DOHH2 (cell line): ENCODE measurements at regions not wholly inside any gene's neighbourhood (a gene's known extent, or its start where the extent isn't known, plus 50 kb on each side); places are given as distances from the start of the nearest gene placed in this dataset.

ENCODE experiments used
- EZH2phosphoT487 ChIP-seq: fragments of 200-600 bp; sonication (generic); IDR thresholded peaks from 2 replicates; pipeline ENCODE4 v1.6.1; 2017; ENCODE audit warnings: borderline replicate concordance, mild to moderate bottlenecking, antibody characterized with exemption, low read length, moderate library complexity, mixed read lengths
- TF ChIP-seq, protein P1 (sequence below): fragments of 200-600 bp; sonication (generic); IDR thresholded peaks from one replicate; pipeline ENCODE4 v1.5.1; 2014; ENCODE audit warnings: antibody characterized with exemption, mild to moderate bottlenecking, low read depth, low read length; ENCODE audit not compliant: poor library complexity, severe bottlenecking

DNA sequence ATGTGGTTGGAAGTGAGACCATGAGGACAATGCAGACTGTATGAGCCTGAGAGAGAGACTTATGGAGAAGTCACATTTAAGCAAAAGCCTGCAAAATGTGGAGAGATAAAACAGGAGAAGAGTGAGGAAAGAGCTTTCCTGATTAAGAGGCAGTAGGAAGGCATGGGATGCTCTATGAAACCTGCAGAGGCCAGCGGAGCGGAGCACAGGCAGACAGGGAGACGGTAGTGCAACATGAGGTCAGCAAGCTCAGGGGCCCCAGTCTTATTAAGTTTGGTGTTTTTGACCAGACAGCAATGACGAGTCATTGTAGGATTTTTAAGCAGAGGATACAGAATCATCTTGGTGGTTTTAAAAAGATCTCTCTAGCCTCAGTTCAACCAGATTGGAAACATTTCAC lies 721.5 kb upstream of the GOLIM4 start:
- TF ChIP-seq, protein P1, sequence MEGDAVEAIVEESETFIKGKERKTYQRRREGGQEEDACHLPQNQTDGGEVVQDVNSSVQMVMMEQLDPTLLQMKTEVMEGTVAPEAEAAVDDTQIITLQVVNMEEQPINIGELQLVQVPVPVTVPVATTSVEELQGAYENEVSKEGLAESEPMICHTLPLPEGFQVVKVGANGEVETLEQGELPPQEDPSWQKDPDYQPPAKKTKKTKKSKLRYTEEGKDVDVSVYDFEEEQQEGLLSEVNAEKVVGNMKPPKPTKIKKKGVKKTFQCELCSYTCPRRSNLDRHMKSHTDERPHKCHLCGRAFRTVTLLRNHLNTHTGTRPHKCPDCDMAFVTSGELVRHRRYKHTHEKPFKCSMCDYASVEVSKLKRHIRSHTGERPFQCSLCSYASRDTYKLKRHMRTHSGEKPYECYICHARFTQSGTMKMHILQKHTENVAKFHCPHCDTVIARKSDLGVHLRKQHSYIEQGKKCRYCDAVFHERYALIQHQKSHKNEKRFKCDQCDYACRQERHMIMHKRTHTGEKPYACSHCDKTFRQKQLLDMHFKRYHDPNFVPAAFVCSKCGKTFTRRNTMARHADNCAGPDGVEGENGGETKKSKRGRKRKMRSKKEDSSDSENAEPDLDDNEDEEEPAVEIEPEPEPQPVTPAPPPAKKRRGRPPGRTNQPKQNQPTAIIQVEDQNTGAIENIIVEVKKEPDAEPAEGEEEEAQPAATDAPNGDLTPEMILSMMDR = no peak
- TF ChIP-seq EZH2phosphoT487 = no peak
